ENCODE measurements at regions not wholly inside any gene's neighbourhood (a gene's known extent, or its start where the extent isn't known, plus 50 kb on each side); places are given as distances from the start of the nearest gene placed in this dataset.

DNA sequence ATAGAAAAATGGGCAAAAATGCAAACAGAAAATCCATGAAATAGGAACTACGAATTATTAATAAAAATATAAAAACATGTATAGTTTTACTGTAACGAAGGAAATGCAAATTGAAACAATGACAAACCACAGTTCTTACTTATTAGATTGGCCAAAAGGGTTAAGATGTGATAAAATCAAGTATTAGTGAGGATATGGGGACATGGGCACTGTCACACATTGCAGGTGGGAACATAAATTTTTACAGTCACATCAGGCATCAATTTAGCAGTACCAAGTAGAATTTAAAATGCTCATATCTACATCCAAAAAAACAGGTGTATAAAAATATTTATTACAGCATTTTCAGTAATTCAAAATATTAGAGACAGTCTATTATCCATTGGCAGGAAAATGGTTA lies 353.2 kb upstream of the API5 start:
- no peak for TF ChIP-seq CTCF (IDR thresholded peaks at IDR 0.05)
- no peaks in the 10 kb centered on the region for H3K36me3 Mint-ChIP-seq
- Histone ChIP-seq H3K4me3 (replicated peaks in 1 of 3; ENCODE audit: low read depth in 2 of 3, low read length in 3 of 3) (no peak overlapping the region), H3K79me2 (ENCODE audit: insufficient read depth, low read length) (no peaks in the 10 kb centered on the region), H3K4me1 (ENCODE audit: control insufficient read depth in 1 of 2, insufficient read depth in 2 of 2, low read length in 2 of 2) (no peaks in the 10 kb centered on the region), H3K27me3 (ENCODE audit: control insufficient read depth in 2 of 2, insufficient read depth in 2 of 2, low read length in 2 of 2) (no peaks in the 10 kb centered on the region), H3K4me2 (replicated peaks; ENCODE audit: extremely low read depth, low read length, poor library complexity, severe bottlenecking) (no peak overlapping the region), H3K36me3 (replicated peaks in 1 of 2; ENCODE audit: control insufficient read depth in 1 of 2, insufficient read depth in 2 of 2, low read length in 2 of 2) (no peaks in the 10 kb centered on the region), H3K9me3 (replicated peaks in 1 of 2; ENCODE audit: control insufficient read depth in 1 of 2, insufficient read depth in 1 of 2, low read length in 2 of 2) (peaks cover 4 to 14% of the 10 kb centered on the region in 2 donors), H2AFZ (ENCODE audit: insufficient read depth, low read depth, low read length, poor library complexity, severe bottlenecking) (no peak overlapping the region), H3K9ac (ENCODE audit: insufficient read depth, low read length, poor library complexity, severe bottlenecking) (no peak overlapping the region), H4K20me1 (ENCODE audit: insufficient read depth, low read length) (no peaks in the 10 kb centered on the region), H3K27ac (ENCODE audit: low read depth in 1 of 2, low read length in 2 of 2) (no peak overlapping the region)
- WGBS (ENCODE audit: insufficient coverage): no CpG with 5 or more reads among the region's 2 CpGs
- H3K27me3 Mint-ChIP-seq (ENCODE audit: low read depth in 3 of 3): peaks cover 0 to 3% (median 1%) of the 10 kb centered on the region in 3 donors
- no peaks in the 10 kb centered on the region for H3K4me1 Mint-ChIP-seq
- H3K9me3 Mint-ChIP-seq: peaks cover 0 to 8% (median 2%) of the 10 kb centered on the region in 7 donors
- no peak for DNase-seq
- intact Hi-C loops (cut with micrococcal nuclease): no loop called here
- H3K4me3 Mint-ChIP-seq: no peak overlapping the region
- H3K27ac Mint-ChIP-seq: no peak overlapping the region

- Histone ChIP-seq H3K4me2 (replicated peaks; ENCODE audit: extremely low read depth, low read length, poor library complexity, severe bottlenecking) (no peak overlapping the region), H3K4me1 (ENCODE audit: control insufficient read depth in 1 of 2, insufficient read depth in 2 of 2, low read length in 2 of 2) (no peaks in the 10 kb centered on the region), H2AFZ (ENCODE audit: insufficient read depth, low read depth, low read length, poor library complexity, severe bottlenecking) (no peak overlapping the region), H4K20me1 (ENCODE audit: insufficient read depth, low read length) (no peaks in the 10 kb centered on the region), H3K36me3 (replicated peaks in 1 of 2; ENCODE audit: control insufficient read depth in 1 of 2, insufficient read depth in 2 of 2, low read length in 2 of 2) (no peaks in the 10 kb centered on the region), H3K4me3 (replicated peaks in 1 of 3; ENCODE audit: low read depth in 2 of 3, low read length in 3 of 3) (no peak overlapping the region), H3K79me2 (ENCODE audit: insufficient read depth, low read length) (no peaks in the 10 kb centered on the region), H3K9ac (ENCODE audit: insufficient read depth, low read length, poor library complexity, severe bottlenecking) (no peak overlapping the region), H3K27ac (ENCODE audit: low read depth in 1 of 2, low read length in 2 of 2) (no peak overlapping the region), H3K9me3 (replicated peaks in 1 of 2; ENCODE audit: control insufficient read depth in 1 of 2, insufficient read depth in 1 of 2, low read length in 2 of 2) (peaks cover 5 to 14% of the 10 kb centered on the region in 2 donors), H3K27me3 (ENCODE audit: control insufficient read depth in 2 of 2, insufficient read depth in 2 of 2, low read length in 2 of 2) (no peaks in the 10 kb centered on the region)
- WGBS (ENCODE audit: insufficient coverage): no CpG with 5 or more reads among the region's 1 CpG
- Mint-ChIP-seq H3K4me1 (no peaks in the 10 kb centered on the region), H3K36me3 (no peaks in the 10 kb centered on the region), H3K27me3 (ENCODE audit: low read depth in 3 of 3) (peaks cover 1 to 3% (median 2%) of the 10 kb centered on the region in 3 donors), H3K4me3 (no peak overlapping the region), H3K27ac (no peak overlapping the region), H3K9me3 (peaks cover 0 to 6% (median 2%) of the 10 kb centered on the region in 7 donors)
- no peak for TF ChIP-seq CTCF (IDR thresholded peaks at IDR 0.05)
- intact Hi-C loops (cut with micrococcal nuclease): no loop called here
- no peak for DNase-seq
Measured at GRCh38 chr11:42960521-42961088, 351.2 kb upstream of the API5 start.
